Dendritic cell treated with granulocyte-macrophage colony-stimulating factor and Interleukin-4, amounts not matched to agents 40 ng/mL and 50 ng/mL, for 4 days (primary cell): ENCODE measurements at regions not wholly inside any gene's neighbourhood (a gene's known extent, or its start where the extent isn't known, plus 50 kb on each side); places are given as distances from the start of the nearest gene placed in this dataset.

ENCODE experiments used
- H3K27ac Mint-ChIP-seq: one replicate; pipeline ENCODE4 v1.8.0; 2022; ENCODE audit warnings: mild to moderate bottlenecking, mixed read lengths
- H3K27me3 Mint-ChIP-seq: one replicate; pipeline ENCODE4 v1.8.0; 2022; ENCODE audit warnings: mild to moderate bottlenecking, mixed read lengths
- H3K36me3 Mint-ChIP-seq: one replicate; pipeline ENCODE4 v1.8.0; 2022; ENCODE audit warnings: low read depth, mixed read lengths
- H3K4me1 Mint-ChIP-seq: one replicate; pipeline ENCODE4 v1.8.0; 2022; ENCODE audit warnings: low read depth, mixed read lengths
- H3K4me3 Mint-ChIP-seq: one replicate; pipeline ENCODE4 v1.8.0; 2022; ENCODE audit warnings: mild to moderate bottlenecking, moderate library complexity, mixed read lengths
- H3K9me3 Mint-ChIP-seq: one replicate; pipeline ENCODE4 v1.8.0; 2022; ENCODE audit warnings: mixed read lengths
- intact Hi-C: fragments of 100-400 bp; cut with micrococcal nuclease; formaldehyde crosslinking; loops from one replicate; pipeline ENCODE4 v1.15.0; 2022

DNA sequence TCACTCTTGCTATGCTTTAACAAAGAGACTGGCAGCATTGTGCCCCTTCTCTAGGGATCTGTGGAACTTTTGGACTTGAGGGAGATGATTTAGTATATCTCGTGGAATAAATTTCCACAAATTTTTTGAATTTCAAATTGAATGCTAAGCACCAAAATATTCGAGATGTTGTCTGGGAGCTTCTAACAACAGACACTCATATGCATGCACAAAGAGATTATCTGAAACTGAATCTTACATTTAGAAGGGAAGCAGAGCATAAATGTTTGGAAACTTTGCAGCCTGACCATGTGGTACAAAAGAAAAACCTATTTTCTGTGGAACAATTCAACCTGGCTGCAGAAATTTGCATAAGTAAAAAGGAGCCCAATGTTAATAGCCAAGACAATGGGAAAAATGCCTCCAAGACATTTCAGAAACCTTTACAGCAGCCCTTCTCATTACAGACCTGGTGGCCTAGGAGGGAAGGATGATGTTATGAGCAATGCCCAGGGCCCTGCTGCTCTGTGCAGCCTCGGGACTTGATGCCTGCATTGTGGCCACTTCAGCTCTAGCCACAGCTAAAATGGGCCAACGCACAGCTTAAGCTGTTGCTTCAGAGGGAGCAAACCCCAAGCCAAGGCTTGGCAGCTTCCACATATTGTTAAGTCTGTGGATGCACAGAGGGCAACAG, 285.8 kb upstream of the FAM174A start:
- Mint-ChIP-seq H3K27me3 (no peaks in the 10 kb centered on the region), H3K27ac (no peak overlapping the region), H3K36me3 (no peaks in the 10 kb centered on the region), H3K9me3 (peaks cover 33% of the 10 kb centered on the region), H3K4me1 (no peaks in the 10 kb centered on the region), H3K4me3 (no peak overlapping the region)
- intact Hi-C loops = no loop called here

DNA sequence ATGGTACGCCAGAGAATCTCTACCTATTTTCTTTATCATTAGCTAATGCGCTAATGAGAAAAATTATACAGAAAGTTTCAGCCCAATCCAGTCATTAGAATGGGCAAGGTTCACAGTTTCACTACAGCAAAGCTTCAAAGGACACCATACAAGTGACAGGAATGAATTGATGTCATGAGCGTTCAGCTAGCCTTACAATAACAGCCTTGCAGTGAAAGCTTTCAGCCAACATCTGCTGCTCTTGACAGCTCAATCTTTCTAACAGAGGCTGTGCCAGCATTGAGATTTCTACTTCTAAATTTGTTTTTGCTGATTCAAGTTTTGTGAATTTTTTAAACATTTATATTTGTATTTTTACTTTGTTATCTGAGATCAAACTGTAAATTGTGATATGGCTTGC, 302.4 kb upstream of the FAM174A start:
- Mint-ChIP-seq H3K9me3 (peaks cover 15% of the 10 kb centered on the region), H3K36me3 (no peaks in the 10 kb centered on the region), H3K4me1 (no peaks in the 10 kb centered on the region), H3K4me3 (no peak overlapping the region), H3K27me3 (no peaks in the 10 kb centered on the region), H3K27ac (no peak overlapping the region)
- intact Hi-C loops = no loop called here

DNA sequence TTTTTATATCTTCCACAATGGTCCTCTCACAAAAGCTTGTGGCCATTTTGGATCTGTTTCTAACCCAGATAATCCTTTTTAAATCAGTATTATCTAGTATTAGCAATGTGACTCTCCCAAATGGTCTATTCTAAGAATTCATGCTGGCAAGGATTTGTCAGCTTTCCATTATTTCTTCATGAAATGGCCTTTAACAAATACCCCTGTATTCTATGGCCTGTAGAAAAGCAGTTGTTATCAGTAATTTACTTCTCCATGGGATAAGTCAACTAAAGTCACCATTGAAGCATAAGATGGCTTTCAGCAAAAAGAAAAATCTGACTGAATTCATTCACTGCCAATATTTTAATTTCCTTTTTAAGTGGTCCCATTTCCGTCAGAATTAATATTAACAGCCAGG, 346.4 kb upstream of the FAM174A start:
- Mint-ChIP-seq H3K4me1 (no peaks in the 10 kb centered on the region), H3K27ac (no peak overlapping the region), H3K27me3 (no peaks in the 10 kb centered on the region), H3K9me3 (peaks cover 14% of the 10 kb centered on the region), H3K4me3 (no peak overlapping the region), H3K36me3 (no peaks in the 10 kb centered on the region)
- intact Hi-C loops = no loop called here

DNA sequence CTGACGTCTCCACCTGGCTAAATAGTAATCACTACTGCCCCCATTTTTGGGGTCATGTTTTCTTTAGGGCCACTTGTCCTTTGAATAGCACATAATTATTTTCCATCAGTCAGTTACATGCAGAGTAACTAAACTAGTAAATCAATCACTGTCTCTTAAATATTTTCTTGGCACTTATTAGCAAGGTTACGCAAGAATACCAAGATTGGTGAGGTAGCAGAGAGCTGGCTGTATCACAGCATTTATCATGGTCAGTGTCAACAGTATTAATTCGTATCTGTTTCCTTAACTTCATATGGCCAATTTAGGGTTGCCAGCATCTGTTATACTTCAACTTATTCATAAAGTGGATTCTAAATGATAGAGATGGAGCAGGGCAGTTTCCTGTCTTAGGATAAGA, 346.8 kb upstream of the FAM174A start:
- intact Hi-C loops = no loop called here
- Mint-ChIP-seq H3K9me3 (peaks cover 9% of the 10 kb centered on the region), H3K27me3 (no peaks in the 10 kb centered on the region), H3K36me3 (no peaks in the 10 kb centered on the region), H3K4me1 (no peaks in the 10 kb centered on the region), H3K27ac (no peak overlapping the region), H3K4me3 (no peak overlapping the region)

DNA sequence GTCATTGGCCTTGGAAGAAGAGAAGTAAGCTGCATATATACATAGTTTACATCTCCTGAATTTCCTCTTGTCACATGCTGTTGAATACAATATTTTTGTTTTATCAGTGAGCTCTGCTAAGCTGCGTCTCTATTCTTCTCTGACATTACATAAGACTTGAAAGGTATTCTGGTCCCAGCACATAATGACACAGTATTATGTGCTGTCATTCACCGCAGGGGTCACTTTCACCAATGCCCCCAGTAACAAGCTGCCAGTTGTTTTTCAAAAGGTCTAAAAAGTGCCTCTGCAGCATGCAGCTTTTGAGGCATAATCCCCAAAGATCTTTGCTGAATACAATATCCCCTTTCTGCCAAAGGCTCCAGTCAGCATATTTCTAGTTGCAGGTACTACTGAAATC, 349.0 kb upstream of the FAM174A start:
- Mint-ChIP-seq H3K27ac (no peak overlapping the region), H3K36me3 (no peaks in the 10 kb centered on the region), H3K27me3 (no peaks in the 10 kb centered on the region), H3K4me1 (no peaks in the 10 kb centered on the region), H3K9me3 (no peaks in the 10 kb centered on the region), H3K4me3 (no peak overlapping the region)
- intact Hi-C loops = no loop called here

DNA sequence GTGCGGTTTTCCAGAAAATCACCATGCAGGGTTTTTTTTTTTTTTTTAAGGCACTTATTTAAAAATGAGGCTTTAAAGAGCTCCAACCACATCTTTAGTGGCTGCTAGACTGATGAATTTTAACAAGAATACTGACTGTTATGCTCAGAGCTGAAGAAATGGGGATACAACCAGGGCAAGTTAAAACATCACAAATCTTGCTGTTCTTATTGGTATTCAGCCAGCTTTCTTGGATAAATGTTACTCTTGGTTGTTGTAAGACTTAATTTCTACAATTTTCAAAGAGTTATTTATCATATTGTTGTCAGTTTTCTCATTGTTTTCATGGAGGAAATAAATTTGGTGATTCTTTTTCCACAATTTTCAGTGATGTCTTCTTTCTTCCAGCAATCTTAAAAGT, 352.8 kb upstream of the FAM174A start:
- peaks cover under 1% of the 10 kb centered on the region for H3K9me3 Mint-ChIP-seq
- H3K4me3 Mint-ChIP-seq = no peak overlapping the region
- no peak overlapping the region for H3K27ac Mint-ChIP-seq
- no peaks in the 10 kb centered on the region for H3K36me3 Mint-ChIP-seq
- no peaks in the 10 kb centered on the region for H3K4me1 Mint-ChIP-seq
- intact Hi-C loops = no loop called here
- no peaks in the 10 kb centered on the region for H3K27me3 Mint-ChIP-seq

DNA sequence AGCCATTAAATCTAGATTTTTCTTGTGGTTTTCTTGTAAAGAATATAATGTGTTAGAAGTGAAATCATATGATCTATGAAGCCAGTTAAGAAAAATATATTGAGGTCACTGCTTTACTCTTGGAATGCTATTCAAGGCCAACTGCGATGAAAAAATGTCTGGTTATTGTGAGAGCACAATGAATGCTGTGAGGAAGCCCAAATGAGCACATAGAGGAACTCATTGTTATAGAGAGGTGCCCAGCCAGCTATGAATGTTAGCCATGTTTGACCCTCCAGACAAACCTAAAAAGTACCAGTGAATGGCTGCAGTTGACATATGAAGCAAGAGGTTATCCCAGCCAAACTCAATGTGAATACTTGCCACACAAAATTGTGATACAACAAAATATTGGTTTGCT, 359.8 kb upstream of the FAM174A start:
- intact Hi-C loops = no loop called here
- no peaks in the 10 kb centered on the region for H3K36me3 Mint-ChIP-seq
- no peaks in the 10 kb centered on the region for H3K4me1 Mint-ChIP-seq
- H3K9me3 Mint-ChIP-seq = peaks cover 9% of the 10 kb centered on the region
- no peaks in the 10 kb centered on the region for H3K27me3 Mint-ChIP-seq
- H3K27ac Mint-ChIP-seq = no peak overlapping the region
- H3K4me3 Mint-ChIP-seq = no peak overlapping the region

DNA sequence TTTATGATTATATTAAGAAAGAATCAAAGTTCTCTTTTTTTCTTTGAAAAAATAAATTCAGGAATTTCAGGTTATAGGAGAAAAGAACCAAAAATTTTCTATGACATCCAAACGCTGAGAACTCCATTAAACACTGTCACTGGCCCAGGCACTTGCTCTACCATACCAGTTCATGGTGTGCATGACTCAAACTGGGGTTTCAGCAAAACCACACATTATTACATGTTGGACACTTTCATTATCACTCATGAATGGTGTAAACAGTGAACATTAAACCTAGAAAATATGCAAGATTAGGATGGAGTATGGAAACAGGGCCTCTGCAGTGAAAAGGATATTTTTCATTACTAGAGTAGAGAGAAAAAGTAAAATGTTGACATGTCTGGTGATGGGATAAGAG, 369.9 kb upstream of the FAM174A start:
- intact Hi-C loops = no loop called here
- H3K4me1 Mint-ChIP-seq = no peaks in the 10 kb centered on the region
- H3K36me3 Mint-ChIP-seq = no peaks in the 10 kb centered on the region
- peaks cover 38% of the 10 kb centered on the region for H3K9me3 Mint-ChIP-seq
- no peak overlapping the region for H3K4me3 Mint-ChIP-seq
- no peaks in the 10 kb centered on the region for H3K27me3 Mint-ChIP-seq
- H3K27ac Mint-ChIP-seq = no peak overlapping the region

DNA sequence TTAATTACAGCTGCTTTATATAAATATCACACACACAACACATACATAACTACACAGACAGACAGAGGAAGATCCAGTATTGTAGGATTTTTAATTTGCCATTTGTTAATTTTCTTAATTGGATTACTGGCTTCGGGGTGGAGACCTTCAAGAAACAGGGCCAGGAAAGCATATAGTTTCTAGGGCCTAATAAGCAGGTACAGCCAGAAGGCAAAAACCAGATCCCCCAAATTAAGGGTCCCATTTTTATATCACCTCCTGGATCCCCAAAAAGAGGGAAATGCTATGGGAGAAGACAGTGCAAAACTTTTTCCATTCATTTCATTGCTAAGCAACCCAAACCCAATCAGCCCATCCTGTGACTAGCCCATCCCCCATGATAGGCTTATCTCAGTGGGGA, 373.3 kb upstream of the FAM174A start:
- no peaks in the 10 kb centered on the region for H3K27me3 Mint-ChIP-seq
- peaks cover 29% of the 10 kb centered on the region for H3K9me3 Mint-ChIP-seq
- H3K4me3 Mint-ChIP-seq = no peak overlapping the region
- H3K4me1 Mint-ChIP-seq = no peaks in the 10 kb centered on the region
- H3K27ac Mint-ChIP-seq = no peak overlapping the region
- H3K36me3 Mint-ChIP-seq = no peaks in the 10 kb centered on the region
- intact Hi-C loops = no loop called here

DNA sequence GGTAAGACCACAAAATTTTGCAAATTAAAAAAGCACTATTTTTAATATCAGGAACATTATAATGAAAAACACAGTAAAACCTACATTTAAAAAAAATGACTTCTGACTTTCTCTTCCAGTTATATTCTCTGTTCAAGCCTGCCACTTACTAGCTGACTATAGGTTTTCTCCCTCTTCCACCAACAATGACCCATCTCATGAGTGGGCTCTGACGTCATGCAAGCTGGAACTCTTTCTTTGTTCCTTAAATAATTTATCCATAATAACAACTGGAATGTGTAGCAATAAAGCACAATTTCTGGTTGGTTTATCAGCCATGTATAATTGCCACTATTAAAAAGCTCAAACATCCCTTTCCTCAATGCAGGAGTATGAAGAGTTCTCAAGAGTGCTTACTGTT, 378.1 kb upstream of the FAM174A start:
- intact Hi-C loops = no loop called here
- H3K9me3 Mint-ChIP-seq = peaks cover 5% of the 10 kb centered on the region
- H3K36me3 Mint-ChIP-seq = no peaks in the 10 kb centered on the region
- H3K4me3 Mint-ChIP-seq = no peak overlapping the region
- H3K4me1 Mint-ChIP-seq = no peaks in the 10 kb centered on the region
- no peaks in the 10 kb centered on the region for H3K27me3 Mint-ChIP-seq
- H3K27ac Mint-ChIP-seq = no peak overlapping the region

DNA sequence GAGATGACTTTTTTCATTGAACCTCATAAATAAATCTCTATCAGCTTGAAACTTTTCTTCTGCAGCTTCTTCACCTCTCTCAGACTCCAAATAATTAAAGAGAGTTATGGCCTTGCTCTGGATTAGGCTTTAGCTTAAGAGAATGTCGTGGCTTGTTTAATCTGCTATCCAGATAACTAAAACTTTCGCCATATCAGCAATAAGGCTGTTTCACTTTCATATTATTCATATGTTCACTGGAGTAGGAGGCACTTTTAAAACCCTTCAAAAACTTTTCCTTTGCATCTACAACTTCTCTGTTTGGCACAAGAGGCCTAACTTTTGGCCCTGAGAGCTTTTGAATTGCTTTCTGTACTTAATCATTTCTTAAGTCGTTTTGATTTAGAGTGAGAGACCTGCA, 386.9 kb upstream of the FAM174A start:
- Mint-ChIP-seq H3K4me1 (no peaks in the 10 kb centered on the region), H3K4me3 (no peak overlapping the region), H3K36me3 (no peaks in the 10 kb centered on the region), H3K27me3 (no peaks in the 10 kb centered on the region), H3K9me3 (no peaks in the 10 kb centered on the region), H3K27ac (no peak overlapping the region)
- intact Hi-C loops = no loop called here

DNA sequence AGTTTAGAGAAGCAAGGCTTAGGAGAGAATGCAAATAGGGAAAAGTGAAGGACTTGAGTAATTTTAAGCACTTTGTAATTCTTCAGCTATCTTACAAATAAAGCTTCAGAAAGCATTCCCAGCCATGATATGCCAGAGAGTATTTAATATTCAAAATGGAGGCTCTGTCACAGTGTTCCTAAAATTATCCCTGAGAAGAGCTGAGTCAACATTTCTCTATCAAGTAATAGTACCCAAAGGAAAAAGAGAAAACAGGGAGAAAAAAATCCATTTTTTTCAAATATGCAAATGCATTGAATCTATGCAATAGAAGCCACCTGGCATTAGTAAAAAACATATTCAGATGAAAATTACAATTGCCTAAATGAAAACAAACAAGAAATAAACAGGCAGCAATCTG, 392.6 kb upstream of the FAM174A start:
- Mint-ChIP-seq H3K4me3 (no peak overlapping the region), H3K9me3 (no peaks in the 10 kb centered on the region), H3K36me3 (no peaks in the 10 kb centered on the region), H3K27me3 (no peaks in the 10 kb centered on the region), H3K4me1 (no peaks in the 10 kb centered on the region), H3K27ac (no peak overlapping the region)
- intact Hi-C loops = no loop called here

DNA sequence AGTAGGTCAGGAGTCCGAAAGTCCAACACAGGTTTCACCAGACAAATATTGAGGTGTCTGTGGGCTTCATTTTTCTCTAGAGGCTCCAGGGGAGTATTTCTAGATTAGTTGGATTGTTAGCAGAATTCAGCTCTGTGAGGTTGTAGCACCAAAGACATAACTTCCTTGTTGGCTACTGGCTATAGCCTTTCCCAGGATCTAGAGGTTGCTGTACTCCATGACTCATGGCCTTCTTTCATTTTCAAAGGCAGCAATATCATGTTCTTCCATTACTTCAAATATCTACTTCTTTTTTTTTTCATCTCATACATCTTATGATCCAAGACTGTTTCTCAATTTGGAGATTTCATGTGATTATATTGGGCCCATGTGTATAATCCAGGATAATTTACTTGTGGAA, 404.0 kb upstream of the FAM174A start:
- no peaks in the 10 kb centered on the region for H3K36me3 Mint-ChIP-seq
- H3K9me3 Mint-ChIP-seq = no peaks in the 10 kb centered on the region
- no peaks in the 10 kb centered on the region for H3K27me3 Mint-ChIP-seq
- no peak overlapping the region for H3K4me3 Mint-ChIP-seq
- intact Hi-C loops = no loop called here
- H3K4me1 Mint-ChIP-seq = no peaks in the 10 kb centered on the region
- H3K27ac Mint-ChIP-seq = no peak overlapping the region

DNA sequence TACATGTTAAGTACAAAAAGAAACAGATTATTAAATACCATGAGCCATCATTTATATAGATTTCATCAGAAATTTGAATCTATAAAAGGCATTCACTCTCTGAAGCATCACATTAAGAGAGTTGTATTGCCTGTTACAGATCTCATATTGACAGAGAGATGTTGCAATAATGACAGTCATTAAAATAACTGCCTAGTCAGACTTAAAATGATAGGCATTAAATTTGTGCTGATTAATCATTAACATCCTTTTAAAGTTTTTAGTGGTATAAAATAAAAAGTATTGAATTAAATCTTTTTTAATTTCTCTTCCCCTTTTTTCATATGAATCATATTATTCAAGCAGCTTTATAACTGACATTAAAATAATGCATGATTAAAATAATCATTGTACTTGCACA, 404.9 kb upstream of the FAM174A start:
- Mint-ChIP-seq H3K27me3 (no peaks in the 10 kb centered on the region), H3K4me1 (no peaks in the 10 kb centered on the region), H3K36me3 (no peaks in the 10 kb centered on the region), H3K27ac (no peak overlapping the region), H3K4me3 (no peak overlapping the region), H3K9me3 (no peaks in the 10 kb centered on the region)
- intact Hi-C loops = no loop called here

DNA sequence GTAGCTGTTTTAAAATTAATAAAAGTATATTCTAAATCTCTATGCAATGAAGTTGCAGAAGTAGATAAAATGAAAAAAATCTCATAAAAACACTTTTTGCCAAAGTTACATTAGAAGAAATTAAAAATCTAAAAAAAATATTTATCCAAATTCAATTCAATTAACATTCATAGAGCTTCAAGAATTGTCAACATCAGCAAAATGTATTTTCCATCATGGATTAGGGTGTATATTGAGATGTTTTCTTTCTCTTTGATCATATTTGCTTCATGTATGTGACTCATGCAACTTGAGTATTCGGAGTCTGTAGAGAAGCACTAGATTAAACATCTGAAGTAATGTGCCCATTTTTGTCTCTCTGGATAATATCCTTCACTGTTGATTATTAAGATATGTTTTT, 415.3 kb upstream of the FAM174A start:
- Mint-ChIP-seq H3K4me1 (no peaks in the 10 kb centered on the region), H3K27me3 (no peaks in the 10 kb centered on the region), H3K27ac (no peak overlapping the region), H3K4me3 (no peak overlapping the region), H3K36me3 (no peaks in the 10 kb centered on the region), H3K9me3 (no peaks in the 10 kb centered on the region)
- intact Hi-C loops = no loop called here
